ENCODE measurements at regions not wholly inside any gene's neighbourhood (a gene's known extent, or its start where the extent isn't known, plus 50 kb on each side); places are given as distances from the start of the nearest gene placed in this dataset.
A peak's percentile ranks its signal among the peaks of the same experiment; 100 is the strongest.

GRCh38 chr9:134556531-134557068, 85.0 kb upstream of the COL5A1 start:
- TF ChIP-seq, protein P1, sequence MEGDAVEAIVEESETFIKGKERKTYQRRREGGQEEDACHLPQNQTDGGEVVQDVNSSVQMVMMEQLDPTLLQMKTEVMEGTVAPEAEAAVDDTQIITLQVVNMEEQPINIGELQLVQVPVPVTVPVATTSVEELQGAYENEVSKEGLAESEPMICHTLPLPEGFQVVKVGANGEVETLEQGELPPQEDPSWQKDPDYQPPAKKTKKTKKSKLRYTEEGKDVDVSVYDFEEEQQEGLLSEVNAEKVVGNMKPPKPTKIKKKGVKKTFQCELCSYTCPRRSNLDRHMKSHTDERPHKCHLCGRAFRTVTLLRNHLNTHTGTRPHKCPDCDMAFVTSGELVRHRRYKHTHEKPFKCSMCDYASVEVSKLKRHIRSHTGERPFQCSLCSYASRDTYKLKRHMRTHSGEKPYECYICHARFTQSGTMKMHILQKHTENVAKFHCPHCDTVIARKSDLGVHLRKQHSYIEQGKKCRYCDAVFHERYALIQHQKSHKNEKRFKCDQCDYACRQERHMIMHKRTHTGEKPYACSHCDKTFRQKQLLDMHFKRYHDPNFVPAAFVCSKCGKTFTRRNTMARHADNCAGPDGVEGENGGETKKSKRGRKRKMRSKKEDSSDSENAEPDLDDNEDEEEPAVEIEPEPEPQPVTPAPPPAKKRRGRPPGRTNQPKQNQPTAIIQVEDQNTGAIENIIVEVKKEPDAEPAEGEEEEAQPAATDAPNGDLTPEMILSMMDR (conservative IDR thresholded peaks at IDR 0.05; ENCODE audit: low read length) = no peak
- no peak overlapping the region for H3K4me3 ChIP-seq (ENCODE audit: low read length)
- DNase-seq (ENCODE audit: low read depth) = peak; percentile 91

DNA sequence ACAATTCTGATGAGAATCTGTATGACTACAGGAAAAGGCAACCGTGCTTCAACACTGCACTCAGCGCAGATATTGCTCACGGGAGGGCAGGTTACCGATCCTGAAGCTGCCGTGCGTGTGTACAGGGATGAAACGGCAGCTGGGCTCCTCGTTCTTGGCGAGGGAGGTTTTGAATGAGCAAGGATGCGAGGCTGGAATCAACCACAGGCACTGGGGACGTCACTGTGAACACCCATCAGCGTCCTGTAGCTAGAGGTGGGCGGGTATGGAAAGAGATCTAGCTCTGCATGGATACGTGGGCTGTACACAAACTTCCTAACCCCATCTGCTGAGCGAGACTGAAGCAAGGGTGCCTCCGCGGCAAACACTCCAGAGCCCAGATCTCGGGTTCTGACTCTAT, 84.3 kb upstream of the COL5A1 start:
- TF ChIP-seq, protein P1 (conservative IDR thresholded peaks at IDR 0.05; ENCODE audit: low read length) = no peak
- no peak overlapping the region for H3K4me3 ChIP-seq (ENCODE audit: low read length)
- no peak for DNase-seq (ENCODE audit: low read depth)

DNA sequence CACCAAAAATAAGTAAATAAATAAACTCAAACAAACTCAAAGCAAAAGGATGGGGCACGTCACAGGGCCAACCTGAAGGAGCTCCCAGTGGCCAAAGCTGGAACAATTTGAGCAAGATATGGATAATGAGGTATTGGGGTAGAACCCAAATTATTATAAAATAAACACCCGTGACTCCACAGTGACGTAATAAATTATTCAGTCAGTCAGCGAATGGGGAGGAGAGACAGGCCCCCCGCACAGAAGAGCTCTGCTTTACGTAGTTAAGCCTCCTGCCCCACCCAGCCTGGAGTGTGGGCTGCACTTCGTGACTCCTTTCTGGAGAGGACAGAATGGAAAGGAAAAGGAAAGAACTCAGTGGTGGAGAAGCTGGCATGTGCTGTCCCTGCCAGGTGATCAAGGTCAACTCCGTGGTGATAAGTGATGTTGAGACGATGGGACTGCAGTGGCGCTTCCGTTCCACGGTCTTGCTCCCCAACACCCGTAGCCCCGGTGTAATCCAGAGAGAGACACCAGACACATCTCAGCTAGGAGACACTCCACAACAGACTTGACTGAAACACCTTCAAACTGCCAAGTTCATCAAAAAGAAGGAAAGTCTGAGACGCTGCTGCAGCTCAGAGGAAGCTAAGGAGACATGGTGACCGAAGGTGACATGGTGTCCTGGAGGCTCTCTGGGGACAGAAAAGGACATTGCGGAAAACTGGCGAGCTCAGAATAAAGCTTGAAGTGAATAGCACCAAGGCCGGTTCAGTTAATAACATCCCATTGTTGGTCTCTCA, 83.3 kb upstream of the COL5A1 start:
- TF ChIP-seq, protein P1 (conservative IDR thresholded peaks at IDR 0.05; ENCODE audit: low read length) = no peak
- no peak overlapping the region for H3K4me3 ChIP-seq (ENCODE audit: low read length)
- no peak for DNase-seq (ENCODE audit: low read depth)

GRCh38 chr9:134559013-134559412, 82.6 kb upstream of the COL5A1 start:
- TF ChIP-seq, protein P1 (conservative IDR thresholded peaks at IDR 0.05; ENCODE audit: low read length) = no peak
- no peak for DNase-seq (ENCODE audit: low read depth)
- H3K4me3 ChIP-seq (ENCODE audit: low read length) = no peak overlapping the region

DNA sequence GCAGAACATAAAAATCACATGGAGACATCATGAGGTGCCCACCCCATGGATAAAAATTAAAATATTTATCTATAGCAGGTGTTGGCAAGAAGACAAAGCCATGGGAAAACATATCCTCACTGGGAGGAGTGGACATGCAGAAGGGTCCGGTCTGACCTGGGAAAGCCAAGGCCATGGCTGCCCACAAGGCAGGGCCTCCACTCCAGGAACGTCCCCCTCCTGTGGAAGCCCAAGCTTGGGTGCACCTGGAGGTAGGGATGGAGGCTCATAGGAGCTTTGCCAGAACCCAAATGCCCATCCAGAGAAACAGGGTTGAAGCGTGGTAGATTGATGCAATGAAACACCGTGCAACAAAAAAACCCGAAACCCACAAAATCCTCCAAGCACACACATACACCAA, 81.4 kb upstream of the COL5A1 start:
- no peak overlapping the region for H3K4me3 ChIP-seq (ENCODE audit: low read length)
- TF ChIP-seq, protein P1 (conservative IDR thresholded peaks at IDR 0.05; ENCODE audit: low read length) = no peak
- no peak for DNase-seq (ENCODE audit: low read depth)

- no peak overlapping the region for H3K4me3 ChIP-seq (ENCODE audit: low read length)
- DNase-seq (ENCODE audit: low read depth) = no peak
- TF ChIP-seq, protein P1 (conservative IDR thresholded peaks at IDR 0.05; ENCODE audit: low read length) = no peak
These were observed 80.9 kb upstream of the COL5A1 start for GRCh38 chr9:134560654-134561053.

Data from AG10803 (cell line).